ENCODE measurements at regions not wholly inside any gene's neighbourhood (a gene's known extent, or its start where the extent isn't known, plus 50 kb on each side); places are given as distances from the start of the nearest gene placed in this dataset.

DNA sequence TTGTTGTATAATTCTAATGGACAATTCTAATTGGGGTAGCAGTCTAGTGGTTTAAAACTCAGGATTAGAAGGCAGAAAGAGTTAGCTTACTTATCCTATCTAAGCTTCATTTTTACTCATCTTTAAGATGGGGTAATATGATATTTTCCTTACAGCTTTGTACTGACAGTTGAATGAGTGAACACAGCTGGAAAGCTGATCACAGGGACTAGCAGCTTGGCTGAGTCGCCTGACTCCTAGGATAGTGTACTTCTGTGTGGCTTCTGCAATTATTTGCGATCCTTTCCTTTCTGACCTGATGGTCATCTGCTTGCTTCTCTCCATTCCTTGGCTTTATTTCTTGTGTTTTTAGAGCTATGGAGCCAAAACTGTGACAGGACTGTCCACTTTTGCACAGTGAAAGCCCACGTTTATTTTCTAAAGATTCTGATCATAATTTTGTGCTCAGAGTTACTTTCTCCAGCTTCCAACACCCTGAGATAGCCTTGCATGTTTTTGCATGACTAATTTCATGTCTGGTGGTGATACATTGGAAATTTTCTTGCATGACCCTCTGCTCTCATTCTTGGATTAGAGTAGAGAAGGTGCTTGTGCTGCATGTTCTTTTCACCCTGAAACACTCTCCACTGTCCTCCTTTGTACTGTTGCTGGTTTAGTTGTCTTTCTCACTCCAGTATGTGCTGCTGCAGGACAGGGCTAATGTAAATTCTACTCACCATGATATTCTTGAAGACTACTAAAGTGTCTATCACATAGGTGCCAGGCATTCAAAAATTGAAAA, 377.0 kb upstream of the ATP2B1 start:
- intact Hi-C loops (cut with micrococcal nuclease) = no loop called here
- ATAC-seq (no peak), DNase-seq (no peak)

DNA sequence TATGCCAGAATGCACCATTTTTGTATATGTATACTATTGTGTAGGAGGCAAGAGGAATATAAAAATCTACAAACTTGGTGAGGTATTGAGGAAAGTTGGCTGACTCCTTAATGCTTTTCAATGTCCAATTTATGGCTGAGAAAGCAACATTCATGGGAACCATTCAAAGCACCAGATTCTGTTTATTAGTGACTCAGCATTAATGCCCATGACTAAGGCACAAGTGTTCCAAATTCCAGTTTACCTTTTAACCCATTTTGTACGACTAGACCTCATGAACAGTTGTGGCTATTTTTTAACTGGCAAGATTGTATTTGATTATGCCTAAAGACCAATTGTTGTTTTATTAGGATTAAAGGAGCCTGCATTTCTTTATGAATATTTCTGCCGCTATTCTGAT, 375.4 kb upstream of the ATP2B1 start:
- ATAC-seq (no peak), DNase-seq (no peak)
- intact Hi-C loops (cut with micrococcal nuclease) = no loop called here

DNA sequence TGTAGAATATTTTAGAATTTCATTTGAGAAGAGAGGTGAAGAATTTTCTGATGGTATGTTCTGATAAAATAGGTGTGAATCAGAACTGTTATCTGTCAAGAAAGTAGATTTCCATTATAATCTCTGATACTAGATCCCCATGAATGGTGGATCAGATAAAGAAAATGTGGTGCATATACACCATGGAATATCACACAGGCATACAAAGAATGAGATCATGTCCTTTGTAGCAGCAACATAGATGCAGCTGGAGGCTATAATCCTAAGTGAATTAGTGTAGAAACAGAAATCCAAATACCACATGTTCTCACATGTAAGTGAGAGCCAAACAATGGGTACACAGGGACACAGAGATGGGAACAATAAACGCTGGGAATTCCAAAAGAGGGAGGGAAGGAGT, 372.0 kb upstream of the ATP2B1 start:
- intact Hi-C loops (cut with micrococcal nuclease) = no loop called here
- ATAC-seq = no peak
- no peak for DNase-seq

DNA sequence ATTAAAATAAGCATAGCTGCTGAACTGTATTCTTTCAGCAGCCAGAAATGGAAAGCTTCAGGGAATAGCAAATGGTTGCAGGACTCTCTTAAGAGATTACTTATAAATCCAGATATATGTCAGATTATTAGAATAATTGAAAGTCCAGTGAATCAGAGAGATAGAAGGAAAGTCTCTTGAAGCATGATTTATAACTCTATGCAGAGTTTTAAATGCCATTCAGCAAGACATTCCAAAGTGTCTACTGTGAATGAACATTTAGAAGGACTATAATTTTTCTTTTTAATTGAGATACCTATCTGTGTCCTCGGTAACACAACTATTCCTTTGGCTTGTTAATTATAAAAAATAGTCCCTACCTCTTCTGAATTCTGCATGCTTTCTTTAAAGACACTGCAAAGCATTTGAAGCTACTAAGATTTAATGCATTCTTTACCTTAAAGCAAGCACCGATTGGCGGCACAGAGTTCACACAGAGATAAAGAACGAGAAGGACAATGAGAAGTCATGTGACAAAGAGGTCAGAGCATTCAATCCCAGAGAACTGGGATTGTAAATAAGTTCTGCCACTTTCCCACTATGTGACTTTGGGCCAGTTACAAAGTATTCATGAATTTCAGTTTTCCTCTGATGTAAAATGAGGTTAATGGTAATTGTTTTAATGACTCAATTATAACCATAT, 371.0 kb upstream of the ATP2B1 start:
- DNase-seq (no peak), ATAC-seq (no peak)
- intact Hi-C loops (cut with micrococcal nuclease) = no loop called here

DNA sequence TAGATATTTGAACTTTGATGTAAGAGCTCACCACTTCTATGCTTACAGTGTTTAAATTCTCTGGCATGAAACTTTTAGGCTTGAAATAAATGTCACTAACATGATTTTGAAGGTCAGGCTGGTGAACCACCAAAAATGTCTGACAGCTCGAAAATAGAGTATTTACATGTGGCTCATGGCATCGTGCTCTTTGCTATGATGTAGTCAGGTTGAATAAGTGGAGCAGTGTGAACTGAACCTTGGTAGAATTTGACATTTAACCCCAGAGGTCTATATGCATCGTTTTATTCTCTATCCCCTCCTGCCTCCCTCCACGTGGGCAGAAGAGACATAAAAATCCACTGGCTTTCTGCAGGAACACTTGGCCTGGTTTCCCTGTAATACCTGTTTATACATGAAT, 369.7 kb upstream of the ATP2B1 start:
- ATAC-seq (no peak), DNase-seq (no peak)
- intact Hi-C loops (cut with micrococcal nuclease) = no loop called here

DNA sequence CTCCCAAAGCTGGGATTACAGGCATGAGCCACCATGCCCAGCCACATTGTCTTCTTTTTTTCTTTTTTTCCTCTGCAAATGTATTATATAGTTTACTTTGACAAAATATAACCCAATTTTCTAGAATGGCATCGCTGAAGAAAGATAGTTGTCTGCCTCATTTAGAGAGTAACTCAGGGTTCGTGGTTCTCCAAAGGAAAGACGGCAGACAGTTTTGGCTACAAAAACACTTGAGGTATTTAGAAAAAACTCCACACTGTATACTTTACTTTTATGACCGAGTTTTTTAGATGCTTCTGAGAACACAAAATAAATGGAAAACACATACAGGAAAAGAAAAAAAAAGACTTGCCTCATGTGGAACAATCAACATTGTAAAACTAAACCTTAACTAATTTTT, 369.1 kb upstream of the ATP2B1 start:
- no peak for DNase-seq
- ATAC-seq = no peak
- intact Hi-C loops (cut with micrococcal nuclease) = no loop called here

DNA sequence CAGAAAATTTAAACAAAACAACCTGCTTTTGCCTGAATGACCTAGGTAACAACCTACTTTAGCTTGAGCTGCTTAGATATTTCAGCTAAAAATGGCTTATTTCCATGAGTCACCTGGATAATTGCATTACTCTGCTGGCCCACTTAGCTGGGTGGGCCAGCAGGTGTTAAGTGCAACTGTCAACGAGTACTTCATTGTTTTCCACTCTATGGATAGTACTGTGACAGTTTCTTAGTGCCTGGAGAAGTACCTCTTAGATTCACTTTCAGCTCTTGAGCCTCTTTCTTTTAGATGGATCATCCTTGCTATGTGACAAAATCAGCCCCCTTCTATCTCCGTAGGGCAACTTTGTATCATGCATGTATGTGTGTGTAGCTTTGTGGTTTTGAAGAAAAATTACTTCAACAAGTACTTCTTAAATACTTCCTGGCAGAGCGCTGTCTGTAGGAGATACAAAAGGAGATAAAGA, 368.2 kb upstream of the ATP2B1 start:
- ATAC-seq = no peak

DNA sequence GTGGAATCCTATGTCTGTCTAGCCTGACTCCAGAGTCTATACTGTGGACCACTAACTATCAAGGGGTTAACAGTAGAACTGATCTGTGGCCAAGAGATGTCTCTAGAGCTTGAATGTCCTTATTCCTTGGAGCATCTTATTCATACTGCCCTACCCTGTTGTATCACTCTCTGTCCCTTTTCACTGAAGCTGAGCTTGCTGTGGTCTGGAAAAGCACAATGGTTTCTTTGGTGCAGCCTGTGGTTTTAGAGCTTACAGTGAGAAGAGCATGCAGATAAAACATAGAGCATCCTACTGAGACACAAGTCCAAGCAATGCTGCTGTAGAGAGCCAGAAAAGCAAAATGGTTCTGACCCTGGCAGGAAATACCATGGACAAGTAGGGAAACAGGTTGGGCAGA, 367.0 kb upstream of the ATP2B1 start:
- intact Hi-C loops (cut with micrococcal nuclease) = no loop called here
- DNase-seq = no peak
- ATAC-seq = no peak

More for the DNA sequence above, 368.2 kb upstream of the ATP2B1 start:
- intact Hi-C loops (cut with micrococcal nuclease) = no loop called here
- DNase-seq = no peak

DNA sequence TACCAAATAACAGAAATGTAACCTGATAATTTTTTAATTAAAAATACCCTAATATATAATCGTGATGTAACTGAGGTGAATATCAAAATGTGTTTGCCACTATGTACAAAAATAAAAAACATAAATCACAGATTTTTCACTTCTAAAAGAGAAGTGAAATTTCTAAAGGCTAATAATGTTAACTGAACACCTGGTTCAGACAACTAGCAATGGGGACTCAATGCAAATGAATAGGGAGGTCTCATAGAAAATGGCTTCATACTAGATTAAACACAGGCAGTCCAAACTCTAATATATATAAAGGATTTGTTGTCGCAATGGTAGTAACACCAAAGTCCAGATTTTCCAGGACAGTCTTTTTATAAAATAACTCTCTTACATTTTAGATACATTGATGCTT, 365.4 kb upstream of the ATP2B1 start:
- DNase-seq (no peak), ATAC-seq (no peak)
- intact Hi-C loops (cut with micrococcal nuclease) = no loop called here

DNA sequence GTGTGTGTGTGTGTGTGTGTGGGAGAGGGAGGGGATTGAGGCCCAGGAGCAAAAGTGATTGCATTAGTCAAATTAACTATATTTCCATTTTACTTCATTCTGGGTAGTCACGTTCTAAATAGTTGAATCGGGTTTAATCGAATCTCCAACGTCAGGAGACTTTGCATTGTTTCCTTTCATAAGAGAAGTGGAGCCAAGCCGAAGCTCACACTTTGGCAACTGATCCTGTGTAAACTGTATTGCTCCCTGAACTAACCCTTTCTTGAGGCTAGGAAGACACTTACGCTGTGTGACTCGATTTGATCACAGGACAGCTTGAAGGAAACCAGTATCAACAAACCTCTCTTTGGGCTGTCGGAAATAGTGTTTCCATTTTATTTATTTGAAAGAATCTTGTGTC, 363.4 kb upstream of the ATP2B1 start:
- no peak for DNase-seq
- intact Hi-C loops (cut with micrococcal nuclease) = no loop called here
- ATAC-seq = no peak

DNA sequence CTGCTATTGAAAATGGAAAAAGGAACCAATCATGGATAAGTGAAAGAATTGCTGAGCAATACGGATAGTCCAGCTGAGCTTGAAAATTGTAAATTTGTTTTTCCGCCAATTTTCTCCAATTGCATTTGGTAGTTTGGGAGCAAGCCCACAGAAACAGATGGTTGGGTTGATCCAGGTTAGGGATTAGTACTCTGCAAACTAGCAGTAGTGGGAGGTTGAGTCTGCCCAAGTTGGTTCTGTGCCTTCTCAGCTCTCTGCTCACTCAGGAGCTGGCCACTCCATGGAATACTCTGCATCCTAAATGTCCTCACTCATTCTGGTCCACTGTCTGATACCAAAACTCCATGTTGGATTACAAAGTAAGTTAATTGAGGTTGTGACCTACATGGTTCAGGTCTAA, 361.1 kb upstream of the ATP2B1 start:
- DNase-seq (no peak), ATAC-seq (no peak)
- intact Hi-C loops (cut with micrococcal nuclease) = no loop called here

DNA sequence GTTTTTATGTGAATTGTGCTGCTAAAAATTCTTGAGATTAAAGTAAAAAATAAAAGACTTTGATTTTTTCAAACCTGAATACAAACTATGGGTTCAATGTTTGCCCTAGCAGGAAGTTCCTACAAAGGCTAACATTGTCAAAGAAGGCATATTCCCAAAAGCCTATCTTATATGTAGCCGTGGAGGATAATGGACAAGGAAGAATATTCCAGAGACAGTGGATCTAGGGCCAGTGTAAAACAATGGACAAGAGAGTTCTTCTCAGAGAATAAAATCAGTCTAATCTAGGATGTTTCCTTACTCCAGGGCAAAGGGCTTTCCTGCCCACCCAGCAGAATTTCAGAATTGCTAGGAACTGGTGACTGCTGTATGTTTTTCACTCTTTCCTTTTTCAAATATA, 359.2 kb upstream of the ATP2B1 start:
- intact Hi-C loops (cut with micrococcal nuclease) = no loop called here
- DNase-seq (no peak), ATAC-seq (no peak)

DNA sequence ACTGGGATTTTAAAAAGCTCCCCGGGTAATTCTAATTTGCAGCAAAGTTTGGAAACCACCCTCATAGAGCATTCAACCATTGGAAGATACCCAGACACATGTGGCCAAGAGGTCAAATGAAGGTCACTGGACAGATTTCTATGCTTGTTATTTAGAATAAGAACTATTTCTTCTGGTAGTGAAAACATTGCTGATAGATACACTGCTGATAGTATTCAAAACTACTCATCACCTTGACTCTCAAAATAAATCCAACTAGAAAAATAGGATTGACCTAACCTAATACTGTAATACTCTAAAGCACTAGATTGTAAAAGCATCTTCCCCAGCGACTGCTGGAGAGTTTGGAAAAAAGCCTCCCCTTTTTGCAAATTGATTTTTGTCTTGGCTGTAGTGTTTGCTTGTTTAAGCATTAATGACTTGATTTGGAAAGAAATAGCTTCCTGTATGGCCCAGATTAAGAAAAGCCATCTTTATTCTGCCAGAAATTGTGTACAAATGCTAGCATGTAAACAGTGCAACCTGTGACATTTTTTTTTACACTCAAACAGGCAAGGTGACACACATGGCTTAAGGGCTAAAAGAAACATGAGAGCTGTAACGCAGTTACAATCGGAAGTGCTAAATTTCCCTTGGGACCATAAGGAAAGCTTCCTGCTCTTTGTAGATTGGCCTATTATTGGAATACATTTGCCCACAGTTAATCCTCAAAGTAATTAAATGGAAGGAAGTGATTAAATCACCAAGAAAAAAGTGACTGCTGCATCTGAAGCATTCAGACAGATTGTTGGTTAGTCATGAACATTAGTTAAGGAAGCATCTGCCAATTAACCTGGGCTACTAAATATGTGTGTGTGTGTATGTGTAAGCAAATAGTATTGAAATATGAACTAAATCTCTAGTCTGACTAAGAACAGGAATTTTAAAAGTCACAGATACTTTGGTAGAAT, 356.5 kb upstream of the ATP2B1 start:
- DNase-seq (no peak), ATAC-seq (no peak)
- intact Hi-C loops (cut with micrococcal nuclease) = no loop called here

DNA sequence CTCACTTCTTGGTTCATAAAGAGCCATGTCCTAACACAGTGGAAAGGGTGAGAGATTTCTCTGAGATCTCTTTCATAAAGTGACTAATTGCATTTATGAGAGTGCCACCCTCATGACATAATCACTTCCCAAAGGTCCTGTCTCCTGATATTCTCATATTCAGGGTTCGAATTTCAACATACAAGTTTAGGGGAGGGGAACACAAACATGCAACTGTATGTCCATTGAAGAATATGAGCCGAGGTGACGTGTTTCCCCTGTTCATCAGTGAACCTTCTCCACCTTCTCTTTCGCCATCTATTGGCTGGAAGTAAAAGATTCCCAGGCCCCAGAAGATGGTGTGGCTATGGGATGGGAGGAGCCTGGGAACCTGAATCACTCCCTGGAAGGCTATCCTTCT, 354.2 kb upstream of the ATP2B1 start:
- intact Hi-C loops (cut with micrococcal nuclease) = no loop called here
- ATAC-seq = no peak

DNA sequence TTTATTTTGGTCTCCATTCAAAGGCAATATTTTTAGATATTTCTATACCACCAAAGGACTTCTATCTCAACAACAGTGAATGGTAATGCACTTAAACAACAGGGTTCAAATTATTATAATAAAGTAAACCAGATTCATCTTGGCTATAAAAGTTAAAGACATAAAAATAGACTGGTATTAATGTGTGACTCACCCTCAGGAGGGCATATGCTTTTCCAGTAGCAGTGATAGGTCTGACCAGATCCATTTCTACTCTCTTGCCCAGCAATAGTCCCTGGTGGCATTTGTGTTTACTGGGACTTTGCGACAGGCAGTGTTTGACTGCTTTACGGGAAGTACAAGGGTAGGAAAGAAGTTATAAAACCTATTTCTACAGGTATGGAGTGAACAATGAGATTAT, 353.2 kb upstream of the ATP2B1 start:
- no peak for ATAC-seq
- intact Hi-C loops (cut with micrococcal nuclease) = no loop called here
- DNase-seq = no peak

More for the DNA sequence above, 354.2 kb upstream of the ATP2B1 start:
- no peak for DNase-seq

DNA sequence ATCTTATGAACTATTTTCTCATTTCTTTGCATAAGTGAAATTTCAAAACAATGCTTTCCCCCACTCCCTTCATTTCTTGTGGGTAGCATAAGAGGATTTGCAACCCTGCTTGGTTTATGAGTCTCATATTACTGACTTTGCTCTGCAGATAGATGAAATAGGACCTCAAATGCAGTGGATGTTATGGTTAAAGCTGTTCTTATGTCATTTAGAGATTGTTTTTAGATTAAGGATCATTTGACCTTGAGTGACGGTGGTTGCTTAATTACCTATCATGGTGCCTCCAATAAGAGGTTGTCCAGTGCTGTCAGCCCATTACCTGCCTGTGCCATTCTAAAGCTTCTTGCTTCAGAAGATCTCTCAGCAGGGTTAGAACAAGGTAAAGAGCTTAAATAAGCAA, 351.4 kb upstream of the ATP2B1 start:
- no peak for DNase-seq
- ATAC-seq = no peak
- intact Hi-C loops (cut with micrococcal nuclease) = no loop called here

DNA sequence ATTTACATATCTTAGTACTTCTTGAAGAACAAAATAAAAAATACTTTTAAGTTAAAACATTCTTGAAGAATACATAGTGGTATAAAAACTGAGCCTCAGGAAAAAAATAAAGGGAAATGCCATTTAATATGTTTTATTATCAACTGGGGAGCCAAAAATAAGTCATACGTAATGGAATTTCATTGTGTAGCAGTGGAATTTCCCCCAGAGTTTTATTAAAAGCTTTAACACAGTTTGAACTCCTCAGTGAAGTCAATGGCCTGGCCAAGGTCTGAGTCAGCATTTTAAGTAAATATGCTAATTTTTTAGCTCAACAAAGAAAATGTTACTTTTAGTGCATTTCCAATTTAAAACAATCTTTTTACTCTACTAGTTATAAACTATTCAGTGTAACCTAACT, 350.1 kb upstream of the ATP2B1 start:
- DNase-seq (no peak), ATAC-seq (no peak)
- intact Hi-C loops (cut with micrococcal nuclease) = no loop called here

DNA sequence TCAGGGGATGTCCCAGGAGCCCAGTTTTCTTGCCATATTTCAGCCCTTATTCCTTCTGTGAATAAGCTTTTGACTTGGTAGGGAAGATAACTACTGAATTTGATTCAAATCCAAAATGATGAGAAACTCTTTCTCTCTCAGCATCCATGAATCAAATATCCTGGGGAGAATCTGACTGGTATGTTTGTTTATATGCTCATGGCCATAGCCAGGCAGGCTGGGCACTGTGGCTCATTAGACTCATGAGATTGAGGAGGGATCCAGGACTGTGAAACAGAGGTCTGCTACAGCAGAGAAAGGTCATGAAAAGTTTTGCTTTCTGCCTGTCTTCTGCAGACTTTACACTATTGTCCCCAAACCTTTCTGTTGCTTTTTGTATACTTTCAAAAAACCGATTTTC, 346.4 kb upstream of the ATP2B1 start:
- intact Hi-C loops (cut with micrococcal nuclease) = no loop called here
- DNase-seq (no peak), ATAC-seq (no peak)

DNA sequence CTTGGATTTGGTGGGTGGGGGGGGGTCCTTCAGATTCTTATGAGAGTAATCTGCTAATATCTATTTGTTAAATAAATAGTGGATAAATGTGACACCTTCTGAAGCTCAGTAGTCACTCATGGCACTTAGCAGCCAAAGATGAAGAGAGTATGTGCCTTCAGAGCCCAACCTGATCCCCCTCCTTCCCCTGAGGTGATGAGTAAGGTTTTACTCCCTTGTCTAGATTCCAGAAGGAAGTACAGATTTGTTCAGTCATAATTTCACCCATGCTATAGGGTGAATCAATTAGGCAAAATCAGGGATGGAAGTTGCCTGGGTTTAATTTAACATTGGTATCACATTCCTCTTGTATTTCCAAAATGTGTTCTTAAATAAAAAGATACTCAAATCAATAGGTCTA, 340.3 kb upstream of the ATP2B1 start:
- intact Hi-C loops (cut with micrococcal nuclease) = no loop called here
- ATAC-seq = no peak
- DNase-seq = no peak

DNA sequence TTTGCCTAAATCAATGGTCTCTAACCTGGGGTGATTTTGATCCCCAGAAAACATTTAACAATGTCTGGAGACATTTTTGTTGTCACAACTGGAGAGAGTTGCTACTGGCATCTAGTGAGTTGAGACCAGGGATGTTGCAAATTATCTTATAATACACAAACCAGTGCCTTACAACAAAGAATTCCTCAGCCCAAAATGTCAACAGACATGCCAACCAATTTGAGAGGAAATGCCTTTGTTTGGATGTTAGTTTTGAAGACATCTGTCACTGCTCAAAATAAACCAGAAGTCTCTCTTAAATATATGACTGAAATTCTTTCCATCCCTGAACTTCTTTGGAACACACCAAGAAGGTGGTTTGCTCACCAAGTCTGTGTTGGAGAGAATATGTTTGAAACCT, 336.9 kb upstream of the ATP2B1 start:
- ATAC-seq = no peak
- no peak for DNase-seq

More for the DNA sequence above, 336.9 kb upstream of the ATP2B1 start:
- intact Hi-C loops (cut with micrococcal nuclease) = no loop called here
